ENCODE measurements at regions not wholly inside any gene's neighbourhood (a gene's known extent, or its start where the extent isn't known, plus 50 kb on each side); places are given as distances from the start of the nearest gene placed in this dataset.

DNA sequence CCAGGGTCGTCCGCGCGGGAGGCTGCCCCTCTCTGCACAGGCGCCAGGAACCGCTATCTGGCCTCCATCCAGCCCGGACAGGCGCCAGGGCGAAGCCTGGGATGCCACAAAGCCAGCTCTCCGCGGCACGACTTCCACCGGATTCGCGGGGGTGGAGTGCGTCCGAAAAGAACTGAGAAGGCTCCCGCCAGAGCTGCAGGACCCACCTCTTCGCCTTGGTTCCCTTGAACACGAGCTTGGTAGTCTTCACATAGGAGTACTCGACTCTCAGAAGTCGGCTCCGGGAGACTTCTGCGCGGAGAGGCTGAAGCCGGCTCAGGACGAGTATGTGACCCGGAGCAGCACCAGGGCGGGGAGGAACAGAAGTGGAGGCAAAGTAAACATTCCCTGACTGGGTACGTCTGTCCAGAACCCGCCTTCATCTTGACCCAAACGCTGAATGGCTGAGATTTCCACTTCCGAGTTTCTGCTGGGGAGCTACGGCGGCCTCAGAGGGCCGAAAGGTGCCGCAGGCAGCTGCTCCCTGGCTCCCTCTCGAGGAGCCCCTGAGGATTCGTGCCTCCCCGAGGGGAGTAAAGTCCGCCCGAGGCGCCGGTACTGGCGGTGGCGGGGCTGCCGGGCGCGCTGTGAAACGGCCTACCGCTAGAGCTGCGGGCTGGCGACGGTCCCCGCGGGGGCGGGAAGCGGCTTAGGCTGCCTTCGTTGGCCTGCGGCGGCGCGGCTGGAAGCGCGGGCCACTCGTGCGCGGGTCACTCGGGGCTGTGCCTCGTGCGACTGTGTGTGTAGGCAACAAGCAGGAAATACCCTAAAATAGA, 2654.9 kb upstream of the DEFB115 start (continued):
- TF ChIP-seq ZBTB7A (CRISPR knock-in tag; IDR thresholded peaks at IDR 0.05) (peak; percentile 44; the same call in 1 of the 2 replicates), SETDB1 (CRISPR knock-in tag; IDR thresholded peaks at IDR 0.05; ENCODE audit: borderline replicate concordance) (peak; percentile 89; the same call in 1 of the 2 replicates), HMGXB3 (CRISPR knock-in tag; IDR thresholded peaks at IDR 0.05; ENCODE audit: borderline replicate concordance) (peak; percentile 92), CHD2 (IDR thresholded peaks at IDR 0.05; ENCODE audit: low read depth, low read length) (0 out of 2 replicates have a peak, but pooled peaks have one; percentile 20), ELF3 (CRISPR knock-in tag; IDR thresholded peaks at IDR 0.05) (peak; percentile 90), GATAD2A (CRISPR knock-in tag; IDR thresholded peaks at IDR 0.05) (peak; percentile 86), ZNF768 (CRISPR knock-in tag; IDR thresholded peaks at IDR 0.05) (peak; percentile 84), ARID5B (CRISPR knock-in tag; IDR thresholded peaks at IDR 0.05) (peak; percentile 85), RCOR2 (CRISPR knock-in tag; IDR thresholded peaks at IDR 0.05) (0 out of 2 replicates have a peak, but pooled peaks have one; percentile 65), HBP1 (CRISPR knock-in tag; IDR thresholded peaks at IDR 0.05; ENCODE audit: low read depth) (peak; percentile 48; the same call in 1 of the 2 replicates), ZMYM3 (CRISPR knock-in tag; IDR thresholded peaks at IDR 0.05) (peak; percentile 96), E2F5 (CRISPR knock-in tag; conservative IDR thresholded peaks at IDR 0.05) (peak; percentile 74; the same call in 1 of the 2 replicates), KDM5B (CRISPR knock-in tag; IDR thresholded peaks at IDR 0.05; ENCODE audit: borderline replicate concordance) (peak; percentile 86), ZNF724P (CRISPR knock-in tag; IDR thresholded peaks at IDR 0.05; ENCODE audit: borderline replicate concordance) (peak; percentile 62; the same call in 1 of the 2 replicates), IKZF5 (CRISPR knock-in tag; IDR thresholded peaks at IDR 0.05) (peak; percentile 94), NR2F2 (IDR thresholded peaks at IDR 0.05; ENCODE audit: borderline replicate concordance, low read depth) (peak; percentile 30; the same call in 1 of the 2 replicates), REXO4 (CRISPR knock-in tag; IDR thresholded peaks at IDR 0.05; ENCODE audit: borderline replicate concordance) (peak; percentile 80; the same call in 1 of the 2 replicates)

Data from HepG2 (cell line).